ENCODE measurements at regions not wholly inside any gene's neighbourhood (a gene's known extent, or its start where the extent isn't known, plus 50 kb on each side); places are given as distances from the start of the nearest gene placed in this dataset.

GRCh38 chr2:104654811-104655210 lies 199.1 kb upstream of the POU3F3 start:
- no peaks in the 10 kb centered on the region for H4K20me1 ChIP-seq (ENCODE audit: insufficient read depth)
- H3K27me3 ChIP-seq (ENCODE audit: insufficient read depth, low read depth, low read length) = peaks cover 15% of the 10 kb centered on the region
- no peak overlapping the region for H3K9ac ChIP-seq (ENCODE audit: low read length)
- H3K4me2 ChIP-seq (ENCODE audit: low read length) = no peak overlapping the region
- H3K36me3 ChIP-seq (ENCODE audit: insufficient read depth, low read length) = no peaks in the 10 kb centered on the region
- no peak for TF ChIP-seq EP300 (conservative IDR thresholded peaks at IDR 0.05; ENCODE audit: poor library complexity, severe bottlenecking)
- no peak for TF ChIP-seq CTCF (IDR thresholded peaks at IDR 0.05; ENCODE audit: poor library complexity, severe bottlenecking)
- TF ChIP-seq EZH2 (IDR thresholded peaks at IDR 0.05; ENCODE audit: borderline replicate concordance, insufficient read depth, low read length, poor library complexity, severe bottlenecking) = no peak
- no peak for TF ChIP-seq POLR2AphosphoS5 (IDR thresholded peaks at IDR 0.05)
- TF ChIP-seq MXI1 (conservative IDR thresholded peaks at IDR 0.05; ENCODE audit: poor library complexity, severe bottlenecking) = no peak
- TF ChIP-seq REST (IDR thresholded peaks at IDR 0.05; ENCODE audit: borderline replicate concordance) = no peak
- no peak for TF ChIP-seq SMC3 (conservative IDR thresholded peaks at IDR 0.05; ENCODE audit: poor library complexity)
- no peak for TF ChIP-seq TAF1 (IDR thresholded peaks at IDR 0.05; ENCODE audit: low read depth)
- TF ChIP-seq RAD21 (conservative IDR thresholded peaks at IDR 0.05) = no peak
- H2AFZ ChIP-seq (ENCODE audit: low read depth, low read length) = no peak overlapping the region
- no peaks in the 10 kb centered on the region for H3K9me2 ChIP-seq (ENCODE audit: insufficient read depth, low read length)
- no peak overlapping the region for H3K27ac ChIP-seq (ENCODE audit: low read length)
- H3K4me3 ChIP-seq (ENCODE audit: low read length) = no peak overlapping the region
- no peaks in the 10 kb centered on the region for H3K79me2 ChIP-seq (replicated peaks; ENCODE audit: insufficient read depth, low read length)
- no peaks in the 10 kb centered on the region for H3K9me3 ChIP-seq (ENCODE audit: low read length)
- no peaks in the 10 kb centered on the region for H3F3A ChIP-seq (ENCODE audit: insufficient read depth, low read length, poor library complexity, severe bottlenecking)

- Histone ChIP-seq H3K4me2 (ENCODE audit: low read length) (no peak overlapping the region), H3K9me3 (ENCODE audit: low read length) (no peaks in the 10 kb centered on the region), H3K4me3 (ENCODE audit: low read length) (no peak overlapping the region), H2AFZ (ENCODE audit: low read depth, low read length) (no peak overlapping the region), H3K9ac (ENCODE audit: low read length) (no peak overlapping the region), H3K36me3 (ENCODE audit: insufficient read depth, low read length) (no peaks in the 10 kb centered on the region), H4K20me1 (ENCODE audit: insufficient read depth) (no peaks in the 10 kb centered on the region), H3F3A (ENCODE audit: insufficient read depth, low read length, poor library complexity, severe bottlenecking) (no peaks in the 10 kb centered on the region), H3K27ac (ENCODE audit: low read length) (no peak overlapping the region), H3K27me3 (ENCODE audit: insufficient read depth, low read depth, low read length) (peaks cover 15% of the 10 kb centered on the region), H3K9me2 (ENCODE audit: insufficient read depth, low read length) (no peaks in the 10 kb centered on the region), H3K79me2 (replicated peaks; ENCODE audit: insufficient read depth, low read length) (no peaks in the 10 kb centered on the region)
- TF ChIP-seq EZH2 (IDR thresholded peaks at IDR 0.05; ENCODE audit: borderline replicate concordance, insufficient read depth, low read length, poor library complexity, severe bottlenecking) (no peak), REST (IDR thresholded peaks at IDR 0.05; ENCODE audit: borderline replicate concordance) (no peak), TAF1 (IDR thresholded peaks at IDR 0.05; ENCODE audit: low read depth) (no peak), POLR2AphosphoS5 (IDR thresholded peaks at IDR 0.05) (no peak), SMC3 (conservative IDR thresholded peaks at IDR 0.05; ENCODE audit: poor library complexity) (no peak), EP300 (conservative IDR thresholded peaks at IDR 0.05; ENCODE audit: poor library complexity, severe bottlenecking) (no peak), CTCF (IDR thresholded peaks at IDR 0.05; ENCODE audit: poor library complexity, severe bottlenecking) (no peak), RAD21 (conservative IDR thresholded peaks at IDR 0.05) (no peak), MXI1 (conservative IDR thresholded peaks at IDR 0.05; ENCODE audit: poor library complexity, severe bottlenecking) (no peak)
These were observed 197.2 kb upstream of the POU3F3 start for GRCh38 chr2:104656571-104657163.
